Muscle of leg (tissue), 3 donors: ENCODE measurements at regions not wholly inside any gene's neighbourhood (a gene's known extent, or its start where the extent isn't known, plus 50 kb on each side); places are given as distances from the start of the nearest gene placed in this dataset.
A peak's percentile ranks its signal among the peaks of the same experiment; 100 is the strongest.
"Not testable (repeated sequence)": the region's sequence is repeated elsewhere in the genome, so short reads cannot be mapped to it uniquely, and the experiment has no call there.

Experiments used
- DNase-seq: peaks from one replicate; pipeline ENCODE4 v3.0.0; 2013
- H3K27ac ChIP-seq: one replicate; pipeline ENCODE4 v1.5.1; 2013; ENCODE audit warnings: mild to moderate bottlenecking, low read length, control low read depth
- H3K27me3 ChIP-seq: one replicate; pipeline ENCODE4 v1.6.1; 2013; ENCODE audit warnings: low read length; ENCODE audit not compliant: control insufficient read depth, insufficient read depth
- H3K36me3 ChIP-seq: one replicate; pipeline ENCODE4 v1.6.1; 2013; ENCODE audit warnings: low read length; ENCODE audit not compliant: control insufficient read depth, insufficient read depth
- H3K4me1 ChIP-seq: one replicate; pipeline ENCODE4 v1.6.1; 2013; ENCODE audit warnings: low read length; ENCODE audit not compliant: control insufficient read depth, insufficient read depth
- H3K4me3 ChIP-seq: one replicate; pipeline ENCODE4 v1.5.1; 2013; ENCODE audit warnings: low read length, control low read depth
- H3K9me3 ChIP-seq: replicated peaks from 2 replicates; pipeline ENCODE4 v1.6.1; 2013; ENCODE audit warnings: low read depth, low read length; ENCODE audit not compliant: control insufficient read depth
- WGBS: methylation state at CpG from one replicate; pipeline ENCODE4 v1.1.5; 2013; ENCODE audit warnings: missing lambda C conversion rate; ENCODE audit not compliant: insufficient coverage; 5-methylcytosine and 5-hydroxymethylcytosine counted together

DNA sequence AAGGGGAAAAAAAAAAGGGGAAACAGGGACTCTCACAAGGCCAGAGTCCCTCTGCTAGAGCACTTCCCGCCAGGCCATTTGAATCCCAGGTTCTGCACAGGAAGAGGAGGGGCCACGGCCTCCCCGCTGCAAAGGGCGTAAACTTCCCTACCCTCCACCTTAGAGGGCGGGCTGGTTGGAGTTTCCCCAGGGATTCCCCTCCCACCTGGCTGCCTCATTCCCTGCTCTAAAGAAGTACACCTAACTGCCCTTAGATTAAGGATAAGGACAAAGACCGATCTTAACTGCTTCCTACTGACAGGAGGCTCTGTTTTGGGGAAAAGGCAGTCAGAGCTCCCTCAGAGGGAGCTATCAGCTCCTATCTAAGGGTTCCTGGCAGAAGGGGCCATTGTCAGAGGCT is 102.0 kb upstream of the ARMC3 start:
- no peak overlapping the region for H3K27ac ChIP-seq
- 83% methylated on average over 1 of the region's 6 CpGs for WGBS
- H3K4me1 ChIP-seq, result no peaks in the 10 kb centered on the region
- H3K4me3 ChIP-seq, result no peak overlapping the region
- no peaks in the 10 kb centered on the region for H3K36me3 ChIP-seq
- peak; percentile 26 for DNase-seq
- no peaks in the 10 kb centered on the region for H3K9me3 ChIP-seq
- no peaks in the 10 kb centered on the region for H3K27me3 ChIP-seq

DNA sequence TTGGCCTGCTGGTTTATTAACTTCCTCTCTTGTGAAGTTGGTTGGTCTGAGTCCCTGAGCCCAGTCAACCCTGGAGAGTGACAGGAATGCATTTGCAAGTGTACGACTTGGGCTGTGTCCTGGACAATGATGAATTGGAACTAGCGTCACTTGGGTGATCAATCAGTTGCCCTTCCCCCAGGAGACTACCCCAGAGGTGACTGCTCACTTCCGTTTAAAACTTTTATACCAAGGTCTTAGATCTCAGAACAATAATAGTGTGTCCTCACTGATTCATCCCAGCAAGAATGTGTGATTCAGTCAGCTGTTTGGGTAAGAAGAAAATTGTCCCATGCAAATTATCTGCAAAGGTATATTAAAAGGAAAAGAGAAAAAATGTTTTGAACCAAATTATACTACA is 102.9 kb upstream of the ARMC3 start:
- no peak overlapping the region for H3K27ac ChIP-seq
- H3K36me3 ChIP-seq, result no peaks in the 10 kb centered on the region
- no peaks in the 10 kb centered on the region for H3K9me3 ChIP-seq
- no peaks in the 10 kb centered on the region for H3K4me1 ChIP-seq
- WGBS, result 50% methylated on average over 1 of the region's 3 CpGs
- H3K27me3 ChIP-seq, result no peaks in the 10 kb centered on the region
- DNase-seq, result no peak
- H3K4me3 ChIP-seq, result no peak overlapping the region

GRCh38 chr10:22824520-22824919 is 103.3 kb upstream of the ARMC3 start:
- 100% methylated on average over 1 of the region's 3 CpGs for WGBS
- no peak for DNase-seq
- H3K36me3 ChIP-seq, result no peaks in the 10 kb centered on the region
- H3K4me3 ChIP-seq, result no peak overlapping the region
- H3K27me3 ChIP-seq, result no peaks in the 10 kb centered on the region
- no peaks in the 10 kb centered on the region for H3K9me3 ChIP-seq
- H3K4me1 ChIP-seq, result no peaks in the 10 kb centered on the region
- H3K27ac ChIP-seq, result no peak overlapping the region

- Histone ChIP-seq H3K27me3 (no peaks in the 10 kb centered on the region), H3K4me3 (no peak overlapping the region), H3K9me3 (no peaks in the 10 kb centered on the region), H3K27ac (no peak overlapping the region), H3K36me3 (no peaks in the 10 kb centered on the region), H3K4me1 (no peaks in the 10 kb centered on the region)
- DNase-seq, result no peak
Observed at GRCh38 chr10:22823109-22823508, 104.7 kb upstream of the ARMC3 start.

- H3K4me1 ChIP-seq, H3K36me3 ChIP-seq, H3K27ac ChIP-seq, H3K27me3 ChIP-seq, H3K4me3 ChIP-seq, H3K9me3 ChIP-seq, DNase-seq: not testable (repeated sequence)
- WGBS, result 100% methylated on average over 1 of the region's 5 CpGs
Observed at GRCh38 chr10:22821921-22822320, 105.9 kb upstream of the ARMC3 start.

GRCh38 chr10:22821501-22821900 is 106.4 kb upstream of the ARMC3 start:
- H3K9me3 ChIP-seq, result no peaks in the 10 kb centered on the region
- DNase-seq, result peak; percentile 26
- no peaks in the 10 kb centered on the region for H3K36me3 ChIP-seq
- WGBS, result no CpG with 5 or more reads among the region's 1 CpG
- no peak overlapping the region for H3K27ac ChIP-seq
- no peaks in the 10 kb centered on the region for H3K27me3 ChIP-seq
- H3K4me3 ChIP-seq, result no peak overlapping the region
- no peaks in the 10 kb centered on the region for H3K4me1 ChIP-seq

DNA sequence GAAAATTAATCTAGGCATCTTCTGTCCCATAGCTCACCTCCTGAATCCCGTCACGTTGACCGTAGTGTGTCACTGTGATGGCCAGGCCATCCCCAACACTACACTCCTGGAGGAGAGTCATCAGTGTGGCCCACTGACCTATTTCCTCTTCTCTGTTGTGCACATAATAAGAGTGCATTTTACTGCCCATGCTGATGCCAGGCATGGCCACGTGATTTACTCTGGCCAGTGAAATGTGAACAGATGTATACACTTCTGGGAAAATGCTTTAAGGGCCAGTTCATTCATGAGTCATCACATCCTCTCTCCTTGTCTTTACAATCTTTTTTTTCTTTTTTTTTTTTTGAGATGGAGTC is 101.9 kb upstream of the PIP4K2A start:
- 83% methylated on average over 2 of the region's 4 CpGs for WGBS

DNA sequence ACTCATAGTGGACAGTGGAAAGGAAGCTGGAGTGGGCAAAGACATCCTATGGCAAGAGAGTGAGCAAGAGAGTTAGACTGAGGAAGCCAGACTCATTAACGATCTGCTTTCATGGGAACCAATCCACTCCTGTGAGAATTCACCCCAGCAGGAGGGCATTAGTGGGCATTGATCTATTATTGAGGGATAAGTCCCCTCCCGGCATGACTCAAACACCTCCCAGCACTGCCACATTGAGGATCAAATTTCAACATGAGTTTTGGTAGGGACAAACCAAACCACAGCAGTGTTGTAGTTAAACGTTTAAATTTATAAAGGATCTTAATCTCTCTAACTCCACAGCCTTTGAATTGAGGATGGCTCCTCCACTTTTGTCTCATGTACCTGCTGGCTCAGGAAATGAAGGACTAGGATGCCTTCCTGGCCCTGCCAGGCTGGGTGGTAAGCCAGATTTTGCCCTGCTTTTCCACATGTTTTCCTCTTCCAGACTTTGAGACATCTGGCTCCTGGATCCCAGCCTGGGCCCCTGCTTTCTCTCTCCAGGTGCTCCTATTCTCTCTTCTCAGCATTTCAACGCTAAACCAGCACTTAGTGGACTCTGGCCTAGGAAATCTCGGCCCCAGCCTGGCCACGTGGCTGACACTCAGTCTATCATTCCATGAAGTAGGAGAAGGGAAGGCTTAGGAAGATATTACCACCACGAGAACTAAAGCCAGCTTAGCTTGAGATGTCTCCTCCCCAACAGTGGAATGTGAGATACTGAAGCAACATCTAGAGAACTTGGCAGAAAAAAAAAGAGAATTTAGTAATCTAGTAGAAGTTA is 96.5 kb upstream of the PIP4K2A start:
- no peaks in the 10 kb centered on the region for H3K27me3 ChIP-seq
- H3K36me3 ChIP-seq, result no peaks in the 10 kb centered on the region
- no peaks in the 10 kb centered on the region for H3K9me3 ChIP-seq
- DNase-seq, result no peak
- no peaks in the 10 kb centered on the region for H3K4me1 ChIP-seq
- no peak overlapping the region for H3K4me3 ChIP-seq
- no CpG with 5 or more reads among the region's 7 CpGs for WGBS
- no peak overlapping the region for H3K27ac ChIP-seq

More for the DNA sequence above, 101.9 kb upstream of the PIP4K2A start:
- Histone ChIP-seq H3K27me3 (no peaks in the 10 kb centered on the region), H3K36me3 (no peaks in the 10 kb centered on the region), H3K4me3 (no peak overlapping the region), H3K27ac (no peak overlapping the region), H3K9me3 (no peaks in the 10 kb centered on the region), H3K4me1 (no peaks in the 10 kb centered on the region)
- no peak for DNase-seq

- no peak for DNase-seq
- no peak overlapping the region for H3K27ac ChIP-seq
- H3K36me3 ChIP-seq, result no peaks in the 10 kb centered on the region
- no peak overlapping the region for H3K4me3 ChIP-seq
- no peaks in the 10 kb centered on the region for H3K27me3 ChIP-seq
- no CpG with 5 or more reads among the region's 4 CpGs for WGBS
- H3K4me1 ChIP-seq, result no peaks in the 10 kb centered on the region
- no peaks in the 10 kb centered on the region for H3K9me3 ChIP-seq
Observed at GRCh38 chr10:22807238-22807637, 92.9 kb upstream of the PIP4K2A start.

- 56% methylated on average over 3 of the region's 4 CpGs for WGBS
- Histone ChIP-seq H3K27me3 (no peaks in the 10 kb centered on the region), H3K27ac (no peak overlapping the region), H3K36me3 (no peaks in the 10 kb centered on the region), H3K9me3 (no peaks in the 10 kb centered on the region), H3K4me1 (no peaks in the 10 kb centered on the region), H3K4me3 (no peak overlapping the region)
- DNase-seq, result peak; percentile 15
Observed at GRCh38 chr10:22805304-22805703, 90.9 kb upstream of the PIP4K2A start.
